ENCODE measurements at regions not wholly inside any gene's neighbourhood (a gene's known extent, or its start where the extent isn't known, plus 50 kb on each side); places are given as distances from the start of the nearest gene placed in this dataset.
A peak's percentile ranks its signal among the peaks of the same experiment; 100 is the strongest.

DNA sequence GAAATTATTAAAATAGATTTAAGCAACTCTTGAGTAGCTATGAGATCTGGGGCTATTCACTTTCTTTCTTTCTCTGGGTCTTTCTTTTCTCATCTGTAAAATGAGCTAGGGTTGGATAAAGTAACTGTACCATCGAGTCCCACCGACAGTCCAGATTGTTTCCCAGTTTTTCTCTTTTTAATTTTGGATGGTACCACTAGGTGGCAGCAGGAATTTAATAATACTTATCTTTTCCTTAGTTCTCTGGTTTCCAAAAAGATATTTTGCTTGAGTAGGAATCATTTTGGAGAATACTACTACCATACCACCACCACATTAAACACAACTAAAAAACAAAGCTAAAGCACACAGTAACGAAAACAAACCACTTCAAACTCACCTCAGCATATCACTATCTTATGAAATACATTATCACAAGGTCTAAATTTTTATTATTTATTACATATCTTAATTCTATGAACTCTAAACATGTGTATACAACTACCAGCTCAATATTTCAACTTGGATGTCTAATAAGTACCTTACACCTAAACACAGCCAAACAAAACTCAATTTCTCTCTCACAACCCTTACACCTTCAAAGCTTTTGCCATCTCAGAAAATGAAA is 584.0 kb downstream of the KCNA4 start:
- Histone ChIP-seq H3K4me1 (ENCODE audit: control insufficient read depth in 1 of 2, insufficient read depth in 2 of 2, low read depth in 1 of 2, low read length in 1 of 2) (no peaks in the 10 kb centered on the region; a peak in 1 of 4 replicates), H3K27me3 (ENCODE audit: insufficient read depth) (no peaks in the 10 kb centered on the region), H3K79me2 (ENCODE audit: insufficient read depth) (no peaks in the 10 kb centered on the region), H3K9me2 (no peaks in the 10 kb centered on the region), H3F3A (replicated peaks; ENCODE audit: insufficient read depth) (no peaks in the 10 kb centered on the region), H3K4me3 (ENCODE audit: low read depth in 2 of 2, low read length in 1 of 2) (no peak overlapping the region), H3K27ac (ENCODE audit: low read depth in 2 of 2, low read length in 1 of 2) (no peak overlapping the region), H3K4me2 (no peak overlapping the region), H3K36me3 (replicated peaks in 1 of 2; ENCODE audit: control insufficient read depth in 1 of 2, insufficient read depth in 2 of 2, low read length in 1 of 2) (no peaks in the 10 kb centered on the region), H4K20me1 (ENCODE audit: insufficient read depth) (no peaks in the 10 kb centered on the region), H2AFZ (ENCODE audit: low read depth) (0 out of 2 replicates have a peak overlapping the region, but pooled peaks have one; percentile 22), H3K9me3 (no peaks in the 10 kb centered on the region), H3K9ac (no peak overlapping the region)
- no peak for TF ChIP-seq POLR2AphosphoS5 (IDR thresholded peaks at IDR 0.05; ENCODE audit: low read depth, low read length)
- TF ChIP-seq, protein P1, sequence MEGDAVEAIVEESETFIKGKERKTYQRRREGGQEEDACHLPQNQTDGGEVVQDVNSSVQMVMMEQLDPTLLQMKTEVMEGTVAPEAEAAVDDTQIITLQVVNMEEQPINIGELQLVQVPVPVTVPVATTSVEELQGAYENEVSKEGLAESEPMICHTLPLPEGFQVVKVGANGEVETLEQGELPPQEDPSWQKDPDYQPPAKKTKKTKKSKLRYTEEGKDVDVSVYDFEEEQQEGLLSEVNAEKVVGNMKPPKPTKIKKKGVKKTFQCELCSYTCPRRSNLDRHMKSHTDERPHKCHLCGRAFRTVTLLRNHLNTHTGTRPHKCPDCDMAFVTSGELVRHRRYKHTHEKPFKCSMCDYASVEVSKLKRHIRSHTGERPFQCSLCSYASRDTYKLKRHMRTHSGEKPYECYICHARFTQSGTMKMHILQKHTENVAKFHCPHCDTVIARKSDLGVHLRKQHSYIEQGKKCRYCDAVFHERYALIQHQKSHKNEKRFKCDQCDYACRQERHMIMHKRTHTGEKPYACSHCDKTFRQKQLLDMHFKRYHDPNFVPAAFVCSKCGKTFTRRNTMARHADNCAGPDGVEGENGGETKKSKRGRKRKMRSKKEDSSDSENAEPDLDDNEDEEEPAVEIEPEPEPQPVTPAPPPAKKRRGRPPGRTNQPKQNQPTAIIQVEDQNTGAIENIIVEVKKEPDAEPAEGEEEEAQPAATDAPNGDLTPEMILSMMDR (IDR thresholded peaks at IDR 0.05) = peak; percentile 76
- TF ChIP-seq, protein P2, sequence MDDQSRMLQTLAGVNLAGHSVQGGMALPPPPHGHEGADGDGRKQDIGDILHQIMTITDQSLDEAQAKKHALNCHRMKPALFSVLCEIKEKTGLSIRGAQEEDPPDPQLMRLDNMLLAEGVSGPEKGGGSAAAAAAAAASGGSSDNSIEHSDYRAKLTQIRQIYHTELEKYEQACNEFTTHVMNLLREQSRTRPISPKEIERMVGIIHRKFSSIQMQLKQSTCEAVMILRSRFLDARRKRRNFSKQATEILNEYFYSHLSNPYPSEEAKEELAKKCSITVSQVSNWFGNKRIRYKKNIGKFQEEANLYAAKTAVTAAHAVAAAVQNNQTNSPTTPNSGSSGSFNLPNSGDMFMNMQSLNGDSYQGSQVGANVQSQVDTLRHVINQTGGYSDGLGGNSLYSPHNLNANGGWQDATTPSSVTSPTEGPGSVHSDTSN (IDR thresholded peaks at IDR 0.05) = no peak
- peak; percentile 52 for TF ChIP-seq RAD21 (IDR thresholded peaks at IDR 0.05; ENCODE audit: low read length)
- 0 out of 2 replicates have a peak, but pooled peaks have one; percentile 20 for TF ChIP-seq SMC3 (IDR thresholded peaks at IDR 0.05; ENCODE audit: low read depth, low read length)
- no peak for TF ChIP-seq TEAD4 (IDR thresholded peaks at IDR 0.05; ENCODE audit: borderline replicate concordance, insufficient read depth)
- ChIA-PET POLR2A (no interaction called here), CTCF (interaction anchor here (0.5 to 2.6 kb wide), 21 partner anchors 9 to 1528 kb away, joined by 3 to 24 read pairs (median 3); no protein-coding TSS in a partner anchor)
- WGBS (ENCODE audit: low lambda C conversion rate) = 3% methylated on average over 3 of the region's 3 CpGs
- DNase-seq = peak; percentile 14

DNA sequence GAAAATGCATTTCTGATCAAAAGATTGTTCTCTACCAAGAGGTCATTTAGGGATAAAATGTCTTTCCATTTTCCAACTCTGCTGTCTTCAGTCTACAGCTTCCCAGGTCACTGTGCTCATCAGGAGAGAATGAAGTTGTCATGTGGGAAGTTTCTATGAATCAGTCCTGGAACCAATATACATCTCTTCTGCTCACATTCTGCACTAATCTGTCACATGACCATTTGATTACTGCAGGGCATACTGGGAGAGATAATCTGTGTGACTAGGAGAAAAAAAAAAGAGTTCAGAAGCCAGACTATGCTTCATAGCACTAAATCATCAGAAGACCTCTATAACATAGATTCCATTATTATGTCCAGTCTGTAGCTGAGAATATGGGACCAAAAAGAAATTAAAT is 611.5 kb downstream of the KCNA4 start:
- TF ChIP-seq RFX5 (IDR thresholded peaks at IDR 0.05; ENCODE audit: low read length) = no peak
- TF ChIP-seq, protein P3, sequence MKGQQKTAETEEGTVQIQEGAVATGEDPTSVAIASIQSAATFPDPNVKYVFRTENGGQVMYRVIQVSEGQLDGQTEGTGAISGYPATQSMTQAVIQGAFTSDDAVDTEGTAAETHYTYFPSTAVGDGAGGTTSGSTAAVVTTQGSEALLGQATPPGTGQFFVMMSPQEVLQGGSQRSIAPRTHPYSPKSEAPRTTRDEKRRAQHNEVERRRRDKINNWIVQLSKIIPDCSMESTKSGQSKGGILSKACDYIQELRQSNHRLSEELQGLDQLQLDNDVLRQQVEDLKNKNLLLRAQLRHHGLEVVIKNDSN (IDR thresholded peaks at IDR 0.05; ENCODE audit: borderline replicate concordance, low read depth) = no peak
- TF ChIP-seq GATA2 (CRISPR knock-in tag; IDR thresholded peaks at IDR 0.05) = no peak
- TF ChIP-seq YY1 (IDR thresholded peaks at IDR 0.05; ENCODE audit: low read depth) = no peak
- Histone ChIP-seq H3K9me2 (no peaks in the 10 kb centered on the region), H3K79me2 (ENCODE audit: insufficient read depth) (no peaks in the 10 kb centered on the region), H3K4me2 (no peak overlapping the region), H3K9ac (no peak overlapping the region), H3K4me3 (ENCODE audit: low read depth in 2 of 2, low read length in 1 of 2) (no peak overlapping the region), H2AFZ (ENCODE audit: low read depth) (no peak overlapping the region), H3F3A (replicated peaks; ENCODE audit: insufficient read depth) (no peaks in the 10 kb centered on the region), H3K36me3 (replicated peaks in 1 of 2; ENCODE audit: control insufficient read depth in 1 of 2, insufficient read depth in 2 of 2, low read length in 1 of 2) (no peaks in the 10 kb centered on the region), H3K27me3 (ENCODE audit: insufficient read depth) (no peaks in the 10 kb centered on the region), H3K27ac (ENCODE audit: low read depth in 2 of 2, low read length in 1 of 2) (no peak overlapping the region), H3K4me1 (ENCODE audit: control insufficient read depth in 1 of 2, insufficient read depth in 2 of 2, low read depth in 1 of 2, low read length in 1 of 2) (no peaks in the 10 kb centered on the region), H3K9me3 (no peaks in the 10 kb centered on the region), H4K20me1 (ENCODE audit: insufficient read depth) (no peaks in the 10 kb centered on the region)
- DNase-seq = no peak
- ChIA-PET POLR2A (no interaction called here), CTCF (no interaction called here)
